ENCODE measurements at regions not wholly inside any gene's neighbourhood (a gene's known extent, or its start where the extent isn't known, plus 50 kb on each side); places are given as distances from the start of the nearest gene placed in this dataset.
"Not testable (repeated sequence)": the region's sequence is repeated elsewhere in the genome, so short reads cannot be mapped to it uniquely, and the experiment has no call there.

DNA sequence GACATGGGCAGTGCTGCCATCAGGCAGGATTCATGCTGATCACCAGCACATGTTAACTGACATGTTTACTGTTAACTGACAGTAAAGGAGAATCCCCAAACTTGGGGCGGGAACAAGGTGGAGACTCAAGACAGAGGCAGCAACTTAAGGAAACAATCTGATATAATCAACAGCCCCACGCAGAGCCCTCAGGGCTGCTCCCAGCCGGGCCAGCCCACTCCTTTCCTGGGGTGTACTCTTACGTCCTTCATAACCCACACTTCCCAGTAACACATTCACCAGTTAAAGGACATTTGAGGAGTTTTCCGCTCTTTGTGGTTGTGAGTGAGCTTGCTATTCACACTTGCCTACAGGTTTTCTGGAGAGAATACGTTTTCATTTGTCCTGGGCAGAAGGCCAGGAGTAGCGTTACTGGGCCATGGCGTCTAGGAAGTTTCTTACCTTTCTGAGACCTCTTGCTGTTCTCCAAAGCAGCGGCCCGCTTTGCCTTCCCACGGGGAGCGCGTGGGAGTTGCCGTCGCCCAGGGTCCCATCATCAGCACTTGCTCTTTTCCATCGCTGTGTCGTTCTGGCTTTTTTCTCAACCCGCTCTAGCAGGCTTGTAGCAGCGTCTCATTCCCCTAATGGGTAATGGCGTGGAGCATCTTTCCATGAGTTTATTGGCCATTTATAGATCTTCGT, 56.4 kb downstream of the FOXF2 start:
- no peak overlapping the region for H3K4me3 Mint-ChIP-seq
- DNase-seq (ENCODE audit: low spot score in 2 of 2) (no peak), ATAC-seq (replicated peaks; ENCODE audit: extremely low read depth, poor library complexity, severe bottlenecking) (no peak)
- H3K27ac Mint-ChIP-seq (ENCODE audit: low read depth): no peak overlapping the region
- H3K4me1 Mint-ChIP-seq: no peaks in the 10 kb centered on the region
- H3K36me3 Mint-ChIP-seq (ENCODE audit: insufficient read depth): no peaks in the 10 kb centered on the region
- H3K27me3 Mint-ChIP-seq: peaks cover 45% of the 10 kb centered on the region
- H3K9me3 Mint-ChIP-seq: peaks cover under 1% of the 10 kb centered on the region

DNA sequence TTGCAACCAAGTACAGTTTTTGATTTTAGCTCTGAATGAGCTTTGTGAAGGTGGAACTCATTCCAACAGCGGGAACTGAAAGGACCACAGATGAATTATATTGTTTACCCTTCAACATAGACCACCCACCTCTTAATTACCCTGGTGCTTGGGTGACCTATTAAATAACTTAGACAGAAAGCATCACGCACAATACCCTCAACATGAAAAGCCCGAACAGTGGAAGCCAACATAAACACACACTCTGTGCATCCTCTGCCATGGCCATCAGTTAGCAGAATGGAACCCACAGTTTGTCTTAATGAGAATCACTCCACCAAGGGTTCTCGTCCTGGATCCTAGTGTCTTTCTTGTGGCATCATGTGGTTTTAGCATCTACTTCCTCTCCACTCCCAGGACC, 60.5 kb downstream of the FOXF2 start:
- Mint-ChIP-seq H3K9me3 (peaks cover 6% of the 10 kb centered on the region), H3K4me1 (no peaks in the 10 kb centered on the region), H3K27ac (ENCODE audit: low read depth) (no peak overlapping the region), H3K4me3 (no peak overlapping the region), H3K36me3 (ENCODE audit: insufficient read depth) (no peaks in the 10 kb centered on the region), H3K27me3 (peaks cover 78% of the 10 kb centered on the region)
- no peak for DNase-seq (ENCODE audit: low spot score in 2 of 2)
- ATAC-seq (replicated peaks; ENCODE audit: extremely low read depth, poor library complexity, severe bottlenecking): no peak

DNA sequence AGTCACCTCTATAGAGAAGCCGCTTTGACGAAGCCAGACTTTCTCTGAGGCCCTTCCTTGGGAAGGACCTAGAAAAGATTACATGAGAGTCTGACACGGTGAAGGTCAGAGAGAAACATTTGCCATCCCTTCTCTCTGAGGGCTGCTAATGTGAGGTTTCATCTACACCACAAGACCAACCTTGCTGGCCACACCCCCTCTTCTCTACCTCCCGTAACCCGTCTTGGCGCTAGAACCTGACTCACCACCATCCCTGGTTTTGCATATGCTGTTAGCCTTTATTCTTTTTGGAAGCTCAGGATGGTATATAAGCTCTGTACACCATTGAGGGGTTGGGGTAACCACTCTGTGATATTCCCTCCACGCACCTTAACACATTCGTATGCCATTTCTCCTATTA, 63.6 kb downstream of the FOXF2 start:
- peaks cover 6% of the 10 kb centered on the region for H3K9me3 Mint-ChIP-seq
- H3K27ac Mint-ChIP-seq (ENCODE audit: low read depth): no peak overlapping the region
- ATAC-seq (replicated peaks; ENCODE audit: extremely low read depth, poor library complexity, severe bottlenecking) (no peak), DNase-seq (ENCODE audit: low spot score in 2 of 2) (no peak)
- H3K36me3 Mint-ChIP-seq (ENCODE audit: insufficient read depth): no peaks in the 10 kb centered on the region
- no peak overlapping the region for H3K4me3 Mint-ChIP-seq
- no peaks in the 10 kb centered on the region for H3K4me1 Mint-ChIP-seq
- H3K27me3 Mint-ChIP-seq: peaks cover 74% of the 10 kb centered on the region

DNA sequence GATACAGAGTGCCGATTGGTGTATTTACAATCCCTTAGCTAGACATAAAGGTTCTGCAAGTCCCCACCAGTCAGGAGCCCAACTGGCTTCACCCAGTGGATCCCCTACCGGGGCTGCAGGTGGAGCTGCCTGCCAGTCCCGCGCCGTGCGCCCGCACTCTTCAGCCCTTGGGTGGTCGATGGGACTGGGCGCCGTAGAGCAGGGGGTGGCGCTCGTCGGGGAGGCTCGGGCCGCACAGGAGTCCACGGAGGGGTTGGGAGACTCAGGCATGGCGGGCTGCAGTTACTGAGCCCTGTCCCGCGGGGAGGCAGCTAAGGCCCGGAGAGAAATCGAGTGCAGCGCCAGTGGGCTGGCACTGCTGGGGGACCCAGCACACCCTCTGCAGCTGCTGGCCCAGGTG, 67.4 kb downstream of the FOXF2 start:
- ATAC-seq (replicated peaks; ENCODE audit: extremely low read depth, poor library complexity, severe bottlenecking); H3K9me3 Mint-ChIP-seq; H3K4me1 Mint-ChIP-seq; H3K4me3 Mint-ChIP-seq; H3K27ac Mint-ChIP-seq (ENCODE audit: low read depth); H3K36me3 Mint-ChIP-seq (ENCODE audit: insufficient read depth); DNase-seq (ENCODE audit: low spot score in 2 of 2): not testable (repeated sequence)
- peaks cover 46% of the 10 kb centered on the region for H3K27me3 Mint-ChIP-seq

DNA sequence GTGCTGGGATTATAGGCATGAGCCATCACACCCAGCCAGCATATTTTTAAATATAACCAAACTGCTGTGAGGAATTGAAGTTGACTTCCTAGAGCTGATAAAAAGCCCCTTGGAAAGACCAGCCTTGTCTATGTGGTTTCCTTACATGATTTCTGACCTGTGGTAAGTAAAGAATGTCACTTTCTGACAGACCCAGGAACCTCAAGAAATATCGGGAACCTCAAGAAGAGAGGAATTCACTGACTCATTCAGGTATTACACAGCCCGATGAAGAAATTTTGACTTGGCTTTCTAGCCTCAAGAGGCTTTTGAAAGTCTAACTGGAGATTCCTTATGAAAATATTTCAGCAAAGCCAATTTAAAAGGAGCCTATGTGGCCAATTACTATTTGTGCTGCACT, 71.8 kb downstream of the FOXF2 start:
- no peak overlapping the region for H3K4me3 Mint-ChIP-seq
- no peaks in the 10 kb centered on the region for H3K4me1 Mint-ChIP-seq
- H3K36me3 Mint-ChIP-seq (ENCODE audit: insufficient read depth): no peaks in the 10 kb centered on the region
- ATAC-seq (replicated peaks; ENCODE audit: extremely low read depth, poor library complexity, severe bottlenecking) (no peak), DNase-seq (ENCODE audit: low spot score in 2 of 2) (no peak)
- peaks cover 45% of the 10 kb centered on the region for H3K27me3 Mint-ChIP-seq
- no peaks in the 10 kb centered on the region for H3K9me3 Mint-ChIP-seq
- no peak overlapping the region for H3K27ac Mint-ChIP-seq (ENCODE audit: low read depth)

DNA sequence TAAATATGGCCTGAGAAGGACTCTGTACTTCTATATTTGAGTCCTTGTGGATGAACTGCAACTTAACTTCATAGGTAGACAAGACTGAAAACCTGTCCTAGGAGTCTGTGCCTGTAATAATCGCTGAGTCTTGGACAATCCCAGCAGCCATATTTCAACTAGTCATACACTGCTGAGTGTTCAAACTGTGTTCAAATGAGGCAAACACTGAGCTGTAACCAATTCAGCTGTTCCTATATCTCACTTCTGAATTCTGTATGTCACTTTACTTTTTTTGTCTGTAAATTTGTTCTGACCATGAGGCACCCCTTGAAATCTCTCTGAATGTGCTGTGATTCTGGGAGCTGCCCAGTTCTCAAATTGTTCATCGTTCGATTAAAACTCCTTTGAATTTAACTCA, 72.4 kb downstream of the FOXF2 start:
- ATAC-seq (replicated peaks; ENCODE audit: extremely low read depth, poor library complexity, severe bottlenecking) (no peak), DNase-seq (ENCODE audit: low spot score in 2 of 2) (no peak)
- H3K36me3 Mint-ChIP-seq (ENCODE audit: insufficient read depth): no peaks in the 10 kb centered on the region
- H3K4me3 Mint-ChIP-seq: no peak overlapping the region
- H3K4me1 Mint-ChIP-seq: no peaks in the 10 kb centered on the region
- no peaks in the 10 kb centered on the region for H3K9me3 Mint-ChIP-seq
- H3K27me3 Mint-ChIP-seq: peaks cover 48% of the 10 kb centered on the region
- H3K27ac Mint-ChIP-seq (ENCODE audit: low read depth): no peak overlapping the region

DNA sequence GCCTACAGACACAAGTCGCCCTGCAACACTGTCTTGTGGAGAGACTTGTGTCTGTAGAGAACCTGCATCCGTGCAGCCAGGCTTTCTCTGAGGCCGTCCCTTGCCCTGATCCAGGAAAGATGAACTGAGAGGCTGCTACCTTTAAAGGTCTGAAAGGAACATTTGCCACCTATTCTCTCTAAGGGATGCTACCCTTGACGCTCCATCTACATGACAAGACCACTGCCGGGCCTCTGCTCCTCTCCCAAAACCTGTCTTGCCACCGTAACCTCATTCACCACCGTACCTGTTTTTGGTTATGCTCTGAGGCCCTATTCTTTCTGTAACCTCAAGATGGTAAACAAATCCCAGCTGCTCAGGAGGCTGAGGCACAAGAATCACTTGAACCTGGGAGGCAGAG, 73.9 kb downstream of the FOXF2 start:
- H3K27me3 Mint-ChIP-seq: peaks cover 58% of the 10 kb centered on the region
- no peak overlapping the region for H3K4me3 Mint-ChIP-seq
- H3K27ac Mint-ChIP-seq (ENCODE audit: low read depth): no peak overlapping the region
- H3K9me3 Mint-ChIP-seq: no peaks in the 10 kb centered on the region
- no peak for ATAC-seq (replicated peaks; ENCODE audit: extremely low read depth, poor library complexity, severe bottlenecking)
- DNase-seq (ENCODE audit: low spot score in 2 of 2): no peak
- no peaks in the 10 kb centered on the region for H3K4me1 Mint-ChIP-seq
- no peaks in the 10 kb centered on the region for H3K36me3 Mint-ChIP-seq (ENCODE audit: insufficient read depth)

DNA sequence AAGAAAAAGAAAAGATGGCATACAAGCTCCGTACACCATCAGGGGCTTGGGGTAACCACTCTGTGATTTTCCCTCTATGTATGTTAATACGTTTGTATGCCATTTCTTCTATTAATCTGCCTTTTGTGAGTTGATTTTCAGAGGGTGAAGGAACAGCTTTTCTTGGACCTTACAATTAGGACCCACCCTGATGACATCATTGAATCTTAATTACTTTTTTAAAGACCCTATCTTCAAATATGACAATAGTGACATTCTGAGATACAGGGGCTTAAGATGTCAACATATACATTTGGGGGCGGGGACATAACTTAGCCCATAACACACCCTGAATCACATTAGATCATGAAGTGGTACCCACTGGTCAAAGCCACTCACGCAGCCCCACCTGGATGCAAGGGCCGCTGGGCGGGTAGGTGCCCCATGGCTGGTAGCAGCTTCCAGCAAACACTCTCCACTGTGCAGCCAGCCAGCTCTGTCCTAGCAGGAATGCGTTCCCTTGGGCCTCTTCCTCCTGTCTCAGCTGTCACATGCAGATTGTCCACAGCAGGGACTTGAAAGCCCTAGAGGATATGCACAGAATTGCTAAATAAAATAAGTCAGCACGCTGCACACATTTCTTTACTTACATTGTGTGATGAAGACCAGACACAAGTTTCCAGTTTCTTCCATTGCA, 74.5 kb downstream of the FOXF2 start:
- H3K9me3 Mint-ChIP-seq: no peaks in the 10 kb centered on the region
- peaks cover 59% of the 10 kb centered on the region for H3K27me3 Mint-ChIP-seq
- H3K36me3 Mint-ChIP-seq (ENCODE audit: insufficient read depth): no peaks in the 10 kb centered on the region
- no peak overlapping the region for H3K4me3 Mint-ChIP-seq
- H3K4me1 Mint-ChIP-seq: no peaks in the 10 kb centered on the region
- no peak for ATAC-seq (replicated peaks; ENCODE audit: extremely low read depth, poor library complexity, severe bottlenecking)
- no peak overlapping the region for H3K27ac Mint-ChIP-seq (ENCODE audit: low read depth)
- no peak for DNase-seq (ENCODE audit: low spot score in 2 of 2)

DNA sequence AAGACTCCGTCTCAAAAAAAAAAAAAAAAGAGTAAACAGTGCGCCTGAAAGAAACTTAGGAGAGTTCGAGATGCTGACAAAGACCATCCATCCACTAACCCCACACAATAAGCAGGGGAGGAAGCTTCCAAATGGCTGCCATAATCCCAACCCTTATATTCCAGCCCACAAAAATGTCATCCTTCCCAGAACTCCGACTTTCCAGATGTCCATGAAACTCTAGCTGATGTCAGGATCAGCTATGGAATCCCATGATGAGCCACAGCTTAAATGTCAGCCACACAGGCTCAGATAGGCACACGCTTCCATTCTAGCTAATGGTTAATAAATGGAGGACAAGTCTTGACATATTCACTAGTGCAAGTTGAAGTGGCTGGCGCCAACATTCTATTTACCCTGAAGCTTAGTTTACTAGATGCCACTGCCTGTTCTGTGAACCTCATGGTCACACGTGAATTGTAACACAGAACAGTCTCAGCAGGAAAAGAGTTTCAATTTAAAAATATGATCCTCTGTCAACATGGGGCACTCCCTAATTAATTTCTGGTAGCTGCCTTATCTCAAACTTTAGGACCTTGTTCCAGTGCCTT, 75.5 kb downstream of the FOXF2 start:
- no peaks in the 10 kb centered on the region for H3K36me3 Mint-ChIP-seq (ENCODE audit: insufficient read depth)
- H3K27ac Mint-ChIP-seq (ENCODE audit: low read depth): no peak overlapping the region
- peaks cover 68% of the 10 kb centered on the region for H3K27me3 Mint-ChIP-seq
- no peaks in the 10 kb centered on the region for H3K4me1 Mint-ChIP-seq
- no peaks in the 10 kb centered on the region for H3K9me3 Mint-ChIP-seq
- no peak for ATAC-seq (replicated peaks; ENCODE audit: extremely low read depth, poor library complexity, severe bottlenecking)
- no peak for DNase-seq (ENCODE audit: low spot score in 2 of 2)
- H3K4me3 Mint-ChIP-seq: no peak overlapping the region

DNA sequence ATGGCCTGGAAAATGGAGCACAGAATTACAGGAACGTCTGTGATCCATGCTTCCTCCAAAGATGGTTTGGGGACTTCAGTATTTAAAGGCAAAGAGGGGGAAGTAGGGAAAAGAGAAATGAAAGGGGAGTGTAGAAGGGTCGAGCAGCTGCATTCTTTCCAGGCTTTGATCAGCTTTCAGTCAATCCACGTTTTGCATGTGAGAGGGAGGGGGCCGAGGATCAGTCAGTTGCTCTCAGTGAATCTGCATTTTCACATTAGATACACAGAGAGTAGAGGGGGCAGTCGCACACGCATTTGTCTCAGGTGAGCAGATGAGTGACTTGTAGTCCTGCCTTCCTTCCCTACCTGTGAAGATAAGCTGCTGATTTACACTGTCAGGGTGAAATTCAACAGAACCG, 78.8 kb downstream of the FOXF2 start:
- ATAC-seq (replicated peaks; ENCODE audit: extremely low read depth, poor library complexity, severe bottlenecking): no peak
- no peak overlapping the region for H3K4me3 Mint-ChIP-seq
- H3K36me3 Mint-ChIP-seq (ENCODE audit: insufficient read depth): no peaks in the 10 kb centered on the region
- H3K27ac Mint-ChIP-seq (ENCODE audit: low read depth): no peak overlapping the region
- H3K4me1 Mint-ChIP-seq: no peaks in the 10 kb centered on the region
- H3K27me3 Mint-ChIP-seq: peaks cover 88% of the 10 kb centered on the region
- H3K9me3 Mint-ChIP-seq: no peaks in the 10 kb centered on the region
- no peak for DNase-seq (ENCODE audit: low spot score in 2 of 2)

DNA sequence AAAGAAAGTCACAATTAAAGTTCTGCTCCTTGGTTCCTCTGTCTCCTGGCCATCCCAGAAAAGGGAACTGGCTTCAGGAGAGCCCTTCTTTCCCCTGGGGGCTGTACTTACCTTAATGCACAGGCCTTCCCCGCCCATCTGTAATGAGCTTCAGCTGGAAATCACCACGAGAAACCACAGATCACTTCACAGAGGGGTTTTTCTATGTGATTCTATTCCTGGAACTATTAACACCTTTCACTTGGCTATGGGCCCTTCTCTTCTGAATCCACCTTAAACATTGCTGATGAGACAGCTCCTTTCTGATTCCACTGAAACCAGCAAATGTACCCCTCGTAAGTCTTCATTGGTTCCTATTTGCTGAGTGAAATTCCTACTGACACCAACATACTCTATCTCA, 80.7 kb downstream of the FOXF2 start:
- Mint-ChIP-seq H3K4me1 (no peaks in the 10 kb centered on the region), H3K36me3 (ENCODE audit: insufficient read depth) (no peaks in the 10 kb centered on the region), H3K27ac (ENCODE audit: low read depth) (no peak overlapping the region), H3K9me3 (no peaks in the 10 kb centered on the region), H3K27me3 (peaks cover 89% of the 10 kb centered on the region), H3K4me3 (no peak overlapping the region)
- no peak for ATAC-seq (replicated peaks; ENCODE audit: extremely low read depth, poor library complexity, severe bottlenecking)
- DNase-seq (ENCODE audit: low spot score in 2 of 2): no peak

DNA sequence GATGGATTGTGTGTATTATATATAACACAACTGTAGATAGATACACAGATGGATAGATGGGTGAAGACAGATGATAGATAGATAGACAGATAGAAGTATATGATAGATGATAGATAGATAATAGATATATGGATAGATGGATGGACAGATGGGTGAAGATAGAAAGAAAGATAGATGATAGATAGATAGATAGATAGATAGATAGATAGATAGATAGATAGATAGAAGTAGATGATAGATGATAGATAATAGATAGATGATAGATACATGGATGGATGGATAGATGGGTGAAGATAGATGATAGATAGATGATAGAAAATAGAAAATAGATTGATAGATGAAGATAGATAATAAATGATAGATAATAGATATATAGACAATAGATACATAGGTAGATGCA, 83.3 kb downstream of the FOXF2 start:
- ATAC-seq (replicated peaks; ENCODE audit: extremely low read depth, poor library complexity, severe bottlenecking) (no peak), DNase-seq (ENCODE audit: low spot score in 2 of 2) (no peak)
- H3K36me3 Mint-ChIP-seq (ENCODE audit: insufficient read depth): no peaks in the 10 kb centered on the region
- no peaks in the 10 kb centered on the region for H3K9me3 Mint-ChIP-seq
- H3K4me3 Mint-ChIP-seq: no peak overlapping the region
- no peak overlapping the region for H3K27ac Mint-ChIP-seq (ENCODE audit: low read depth)
- peaks cover 68% of the 10 kb centered on the region for H3K27me3 Mint-ChIP-seq
- H3K4me1 Mint-ChIP-seq: no peaks in the 10 kb centered on the region

DNA sequence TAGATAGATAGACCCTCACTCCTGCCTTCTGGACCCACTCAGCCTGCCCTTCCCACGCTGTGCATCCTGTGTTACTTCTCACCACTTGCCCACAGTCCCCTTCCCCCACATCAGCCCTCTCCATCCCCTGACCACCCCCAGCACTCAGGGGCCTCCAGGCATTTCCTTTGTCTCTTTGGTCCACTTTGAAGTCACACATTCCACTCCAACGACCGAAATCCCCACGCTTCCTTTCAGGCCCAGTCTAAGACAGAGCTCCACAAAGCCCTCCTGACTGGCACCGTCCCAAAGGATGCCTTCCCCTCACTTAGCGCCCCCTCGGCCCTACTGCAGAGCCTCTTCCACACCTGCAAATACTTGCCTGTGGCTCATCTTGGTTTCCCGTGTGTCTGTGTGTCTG, 83.8 kb downstream of the FOXF2 start:
- no peaks in the 10 kb centered on the region for H3K4me1 Mint-ChIP-seq
- no peaks in the 10 kb centered on the region for H3K36me3 Mint-ChIP-seq (ENCODE audit: insufficient read depth)
- H3K27ac Mint-ChIP-seq (ENCODE audit: low read depth): no peak overlapping the region
- no peak overlapping the region for H3K4me3 Mint-ChIP-seq
- H3K27me3 Mint-ChIP-seq: peaks cover 63% of the 10 kb centered on the region
- ATAC-seq (replicated peaks; ENCODE audit: extremely low read depth, poor library complexity, severe bottlenecking) (no peak), DNase-seq (ENCODE audit: low spot score in 2 of 2) (no peak)
- H3K9me3 Mint-ChIP-seq: no peaks in the 10 kb centered on the region
